ENCODE measurements at regions not wholly inside any gene's neighbourhood (a gene's known extent, or its start where the extent isn't known, plus 50 kb on each side); places are given as distances from the start of the nearest gene placed in this dataset.

DNA sequence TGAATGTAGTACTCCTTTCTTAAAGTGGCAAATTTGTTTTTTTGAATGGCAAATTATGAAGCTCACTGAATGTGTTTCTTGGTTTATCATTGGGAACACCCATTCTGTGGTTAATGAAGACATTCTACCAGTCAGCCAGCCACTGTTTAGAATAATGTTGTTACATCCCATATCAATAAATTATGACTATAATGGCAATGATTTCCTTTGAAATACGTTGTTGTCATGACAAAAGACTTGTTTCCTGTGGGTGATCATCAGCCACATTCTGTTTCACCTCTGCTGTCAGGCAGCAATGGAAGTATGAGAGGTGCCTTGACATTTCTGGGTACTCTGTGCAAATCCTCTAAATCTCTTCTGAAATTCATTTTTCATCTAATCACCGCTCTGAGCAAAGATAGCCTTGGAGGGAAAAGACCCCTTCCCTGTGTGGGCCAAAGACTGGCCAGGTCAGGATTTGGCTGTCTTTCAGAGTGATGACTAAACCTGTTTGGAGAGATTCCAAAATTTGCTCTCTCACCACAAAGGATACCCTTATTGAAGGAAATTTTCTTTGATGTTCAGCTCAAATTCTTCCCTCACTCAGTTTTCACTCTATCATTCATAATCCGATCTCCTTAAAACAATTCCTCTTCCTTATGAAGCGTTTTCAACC, 869.2 kb downstream of the BCL11A start:
- no peak overlapping the region for H3K27ac ChIP-seq (ENCODE audit: low read length)
- H3K36me3 ChIP-seq (replicated peaks; ENCODE audit: insufficient read depth, low read length) = no peaks in the 10 kb centered on the region
- no peaks in the 10 kb centered on the region for H3K27me3 ChIP-seq (replicated peaks; ENCODE audit: insufficient read depth, low read length)
- H3K9me3 ChIP-seq (replicated peaks; ENCODE audit: insufficient read depth, low read length) = no peaks in the 10 kb centered on the region
- no peaks in the 10 kb centered on the region for H3F3A ChIP-seq (ENCODE audit: insufficient read depth, low read length)
- no peak overlapping the region for H3K9ac ChIP-seq (ENCODE audit: low read length)
- no peaks in the 10 kb centered on the region for H4K20me1 ChIP-seq (ENCODE audit: insufficient read depth, low read length)
- no peak overlapping the region for H2AFZ ChIP-seq (ENCODE audit: low read length)
- H3K4me2 ChIP-seq (ENCODE audit: low read depth, low read length) = no peak overlapping the region
- H3K4me3 ChIP-seq (ENCODE audit: low read length) = no peak overlapping the region
- TF ChIP-seq EZH2 (optimal IDR thresholded peaks at IDR 0.05; ENCODE audit: low read depth, low read length) (no peak), EZH2phosphoT487 (IDR thresholded peaks at IDR 0.05; ENCODE audit: low read length) (no peak)
- TF ChIP-seq, protein P1, sequence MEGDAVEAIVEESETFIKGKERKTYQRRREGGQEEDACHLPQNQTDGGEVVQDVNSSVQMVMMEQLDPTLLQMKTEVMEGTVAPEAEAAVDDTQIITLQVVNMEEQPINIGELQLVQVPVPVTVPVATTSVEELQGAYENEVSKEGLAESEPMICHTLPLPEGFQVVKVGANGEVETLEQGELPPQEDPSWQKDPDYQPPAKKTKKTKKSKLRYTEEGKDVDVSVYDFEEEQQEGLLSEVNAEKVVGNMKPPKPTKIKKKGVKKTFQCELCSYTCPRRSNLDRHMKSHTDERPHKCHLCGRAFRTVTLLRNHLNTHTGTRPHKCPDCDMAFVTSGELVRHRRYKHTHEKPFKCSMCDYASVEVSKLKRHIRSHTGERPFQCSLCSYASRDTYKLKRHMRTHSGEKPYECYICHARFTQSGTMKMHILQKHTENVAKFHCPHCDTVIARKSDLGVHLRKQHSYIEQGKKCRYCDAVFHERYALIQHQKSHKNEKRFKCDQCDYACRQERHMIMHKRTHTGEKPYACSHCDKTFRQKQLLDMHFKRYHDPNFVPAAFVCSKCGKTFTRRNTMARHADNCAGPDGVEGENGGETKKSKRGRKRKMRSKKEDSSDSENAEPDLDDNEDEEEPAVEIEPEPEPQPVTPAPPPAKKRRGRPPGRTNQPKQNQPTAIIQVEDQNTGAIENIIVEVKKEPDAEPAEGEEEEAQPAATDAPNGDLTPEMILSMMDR (IDR thresholded peaks at IDR 0.05; ENCODE audit: low read length) = no peak
- no peaks in the 10 kb centered on the region for H3K79me2 ChIP-seq (ENCODE audit: low read length)
- no peak for DNase-seq
- no peaks in the 10 kb centered on the region for H3K9me2 ChIP-seq (replicated peaks; ENCODE audit: insufficient read depth, low read length)
- no peaks in the 10 kb centered on the region for H3K4me1 ChIP-seq (ENCODE audit: low read length)

DNA sequence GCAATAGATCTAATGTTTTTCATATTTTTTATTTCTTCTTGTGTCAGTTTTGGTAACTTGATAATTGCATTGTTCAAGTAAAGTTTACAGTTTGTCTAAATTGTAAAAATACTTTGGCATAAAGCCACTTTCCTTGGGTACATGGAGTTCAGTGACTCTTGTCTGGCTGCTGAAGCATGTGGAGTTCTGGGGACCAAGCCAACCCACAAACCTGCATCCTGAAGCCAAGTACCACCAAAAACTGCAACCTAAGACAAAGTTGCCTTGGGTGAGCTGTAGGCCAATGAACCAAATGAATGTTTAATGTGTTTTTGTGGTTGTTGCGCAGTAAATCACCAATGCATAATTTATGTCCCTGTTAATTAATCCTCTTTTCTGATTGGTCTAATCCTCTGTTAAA, 872.6 kb downstream of the BCL11A start:
- no peak for DNase-seq
- no peaks in the 10 kb centered on the region for H3K27me3 ChIP-seq (replicated peaks; ENCODE audit: insufficient read depth, low read length)
- no peaks in the 10 kb centered on the region for H3K9me2 ChIP-seq (replicated peaks; ENCODE audit: insufficient read depth, low read length)
- no peaks in the 10 kb centered on the region for H4K20me1 ChIP-seq (ENCODE audit: insufficient read depth, low read length)
- H3K27ac ChIP-seq (ENCODE audit: low read length) = no peak overlapping the region
- no peak overlapping the region for H3K9ac ChIP-seq (ENCODE audit: low read length)
- TF ChIP-seq EZH2phosphoT487 (IDR thresholded peaks at IDR 0.05; ENCODE audit: low read length) (no peak), EZH2 (optimal IDR thresholded peaks at IDR 0.05; ENCODE audit: low read depth, low read length) (no peak)
- TF ChIP-seq, protein P1 (IDR thresholded peaks at IDR 0.05; ENCODE audit: low read length) = no peak
- no peaks in the 10 kb centered on the region for H3K36me3 ChIP-seq (replicated peaks; ENCODE audit: insufficient read depth, low read length)
- H3K9me3 ChIP-seq (replicated peaks; ENCODE audit: insufficient read depth, low read length) = no peaks in the 10 kb centered on the region
- H3K4me1 ChIP-seq (ENCODE audit: low read length) = no peaks in the 10 kb centered on the region
- H3K4me3 ChIP-seq (ENCODE audit: low read length) = no peak overlapping the region
- H3F3A ChIP-seq (ENCODE audit: insufficient read depth, low read length) = no peaks in the 10 kb centered on the region
- H3K4me2 ChIP-seq (ENCODE audit: low read depth, low read length) = no peak overlapping the region
- no peaks in the 10 kb centered on the region for H3K79me2 ChIP-seq (ENCODE audit: low read length)
- no peak overlapping the region for H2AFZ ChIP-seq (ENCODE audit: low read length)

DNA sequence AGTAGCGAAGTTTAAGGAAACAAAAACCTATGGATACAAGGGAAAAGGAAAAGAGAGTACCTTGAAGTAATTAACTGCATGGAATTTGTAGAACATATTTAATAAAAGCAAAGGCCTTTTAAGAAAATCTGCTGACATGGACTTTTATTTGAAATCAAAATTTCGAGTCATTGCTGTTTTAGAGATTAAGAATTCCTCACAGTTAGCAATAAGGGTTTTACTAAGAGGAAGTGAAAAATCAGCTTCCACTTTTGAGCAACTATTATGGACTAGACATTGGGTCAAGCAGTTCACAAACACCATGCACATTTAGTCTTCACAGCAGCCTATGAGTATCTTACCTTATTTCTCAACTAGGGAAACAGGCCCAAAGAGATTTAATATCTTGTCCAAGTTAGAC, 876.3 kb downstream of the BCL11A start:
- Histone ChIP-seq H3K4me3 (ENCODE audit: low read length) (no peak overlapping the region), H3K4me1 (ENCODE audit: low read length) (no peaks in the 10 kb centered on the region), H3F3A (ENCODE audit: insufficient read depth, low read length) (no peaks in the 10 kb centered on the region), H3K9me2 (replicated peaks; ENCODE audit: insufficient read depth, low read length) (no peaks in the 10 kb centered on the region), H4K20me1 (ENCODE audit: insufficient read depth, low read length) (no peaks in the 10 kb centered on the region), H2AFZ (ENCODE audit: low read length) (no peak overlapping the region), H3K9me3 (replicated peaks; ENCODE audit: insufficient read depth, low read length) (no peaks in the 10 kb centered on the region), H3K4me2 (ENCODE audit: low read depth, low read length) (no peak overlapping the region), H3K79me2 (ENCODE audit: low read length) (no peaks in the 10 kb centered on the region), H3K27me3 (replicated peaks; ENCODE audit: insufficient read depth, low read length) (no peaks in the 10 kb centered on the region), H3K9ac (ENCODE audit: low read length) (no peak overlapping the region), H3K36me3 (replicated peaks; ENCODE audit: insufficient read depth, low read length) (no peaks in the 10 kb centered on the region), H3K27ac (ENCODE audit: low read length) (no peak overlapping the region)
- TF ChIP-seq EZH2phosphoT487 (IDR thresholded peaks at IDR 0.05; ENCODE audit: low read length) (no peak), EZH2 (optimal IDR thresholded peaks at IDR 0.05; ENCODE audit: low read depth, low read length) (no peak)
- TF ChIP-seq, protein P1 (IDR thresholded peaks at IDR 0.05; ENCODE audit: low read length) = no peak
- DNase-seq = no peak

All from MM.1S (cell line).